B cell (primary cell): ENCODE measurements at regions not wholly inside any gene's neighbourhood (a gene's known extent, or its start where the extent isn't known, plus 50 kb on each side); places are given as distances from the start of the nearest gene placed in this dataset.

ENCODE experiments used
- ATAC-seq: fragments of 200-7000 bp; cut with Tn5 transposase; one replicate; pipeline ENCODE4 v1.10.0; 2021; ENCODE audit warnings: low read depth, mild to moderate bottlenecking, moderate number of reproducible peaks, moderate library complexity
- CTCF ChIA-PET: fragments of 350-600 bp; sonication (Branson Sonifier 250); formaldehyde crosslinking; loops from one replicate; lab custom pipeline; 2021; ENCODE audit warnings: antibody characterized with exemption, inconsistent platforms; lab: Charles Lee
- POLR2A ChIA-PET: fragments of 350-600 bp; sonication (Branson Sonifier 250); formaldehyde crosslinking; loops from one replicate; lab custom pipeline; 2021; ENCODE audit warnings: antibody characterized with exemption; lab: Charles Lee
- DNase-seq: peaks from one replicate; pipeline ENCODE4 v3.0.0; 2013
- H2AFZ ChIP-seq: 2 replicates; pipeline ENCODE4 v1.6.1; 2012; ENCODE audit warnings: mild to moderate bottlenecking, low read depth, low read length; ENCODE audit not compliant: insufficient read depth, poor library complexity, severe bottlenecking
- H3K27ac ChIP-seq, 2 donors: 1 replicate in 1 of 2; 2 replicates in 1 of 2; pipeline ENCODE4 v1.5.1; 2012 to 2013; ENCODE audit warnings: low read length in 2 of 2, mild to moderate bottlenecking in 2 of 2, moderate library complexity in 1 of 2
- H3K27me3 ChIP-seq, 4 experiments: fragments of 200-600 bp in 1 of 4; sonication (generic) in 1 of 4; replicated peaks in 1 of 4; 1 replicate in 2 of 4; 2 replicates in 2 of 4; pipeline versions ENCODE4 v1.6.1 to v1.7.0; 2013 to 2016; ENCODE audit warnings: low read length in 3 of 4, mild to moderate bottlenecking in 2 of 4, mixed read lengths in 1 of 4, moderate library complexity in 1 of 4; ENCODE audit not compliant: insufficient read depth in 4 of 4, control insufficient read depth in 3 of 4; ENCODE audit errors: control extremely low read depth in 1 of 4
- H3K36me3 ChIP-seq, 2 experiments: replicated peaks in 1 of 2; 1 replicate in 1 of 2; 2 replicates in 1 of 2; pipeline versions ENCODE4 v1.6.1 to v1.7.1; 2013; ENCODE audit warnings: low read length in 1 of 2; ENCODE audit not compliant: insufficient read depth in 2 of 2, control insufficient read depth in 1 of 2; ENCODE audit errors: control extremely low read depth in 1 of 2, extremely low read depth in 1 of 2
- H3K4me1 ChIP-seq, 2 donors: fragments of 200-600 bp in 1 of 2; sonication (generic) in 1 of 2; 1 replicate in 1 of 2; 2 replicates in 1 of 2; pipeline versions ENCODE4 v1.5.1 to v1.6.1; 2013 to 2017; ENCODE audit warnings: low read length in 2 of 2; ENCODE audit not compliant: control insufficient read depth in 2 of 2, insufficient read depth in 2 of 2
- H3K4me2 ChIP-seq: replicated peaks from 2 replicates; pipeline ENCODE3; 2012; ENCODE audit warnings: mild to moderate bottlenecking, low read depth, low read length; ENCODE audit not compliant: poor library complexity, severe bottlenecking
- H3K4me3 ChIP-seq, 5 experiments: fragments of 200-600 bp in 1 of 5; sonication (generic) in 1 of 5; 1 replicate in 3 of 5; 2 replicates in 2 of 5; pipeline versions ENCODE4 v1.5.1 to v1.7.0; 2011 to 2016; ENCODE audit warnings: low read length in 4 of 5, mild to moderate bottlenecking in 4 of 5, low read depth in 2 of 5, control low read depth in 1 of 5, moderate library complexity in 1 of 5; ENCODE audit not compliant: insufficient read depth in 1 of 5; ENCODE audit errors: control extremely low read depth in 1 of 5, extremely low read depth in 1 of 5
- H3K79me2 ChIP-seq: fragments of 200-600 bp; sonication (generic); one replicate; pipeline ENCODE4 v1.6.0; 2016; ENCODE audit warnings: low read length; ENCODE audit not compliant: control insufficient read depth, insufficient read depth
- H3K9ac ChIP-seq: fragments of 200-600 bp; sonication (generic); 2 replicates; pipeline ENCODE4 v1.6.1; 2017; ENCODE audit warnings: mild to moderate bottlenecking, low read length, moderate library complexity
- H3K9me3 ChIP-seq, 3 donors: one replicate each; pipeline versions ENCODE4 v1.6.1 to v1.7.1; 2013; ENCODE audit warnings: low read length in 2 of 3; ENCODE audit not compliant: control insufficient read depth in 2 of 3, insufficient read depth in 1 of 3; ENCODE audit errors: control extremely low read depth in 1 of 3
- H4K20me1 ChIP-seq: 2 replicates; pipeline ENCODE4 v1.6.0; 2012; ENCODE audit warnings: mild to moderate bottlenecking, low read length; ENCODE audit not compliant: insufficient read depth, control insufficient read depth, poor library complexity, severe bottlenecking
- H3K27ac Mint-ChIP-seq: one replicate; pipeline ENCODE4 v1.8.0; 2021; ENCODE audit warnings: mixed read lengths
- H3K27me3 Mint-ChIP-seq: one replicate; pipeline ENCODE4 v1.8.0; 2021; ENCODE audit warnings: mixed read lengths
- H3K4me1 Mint-ChIP-seq: one replicate; pipeline ENCODE4 v1.8.0; 2021; ENCODE audit warnings: mixed read lengths
- H3K4me3 Mint-ChIP-seq: one replicate; pipeline ENCODE4 v1.8.0; 2021; ENCODE audit warnings: mixed read lengths
- H3K9me3 Mint-ChIP-seq: one replicate; pipeline ENCODE4 v1.8.0; 2022; ENCODE audit warnings: mixed read lengths; ENCODE audit not compliant: insufficient read depth
- CTCF ChIP-seq: fragments of 200-600 bp; IDR thresholded peaks from one replicate; pipeline ENCODE4 v1.8.0; 2022; ENCODE audit warnings: antibody characterized with exemption, mild to moderate bottlenecking
- EZH2 ChIP-seq: IDR thresholded peaks from 2 replicates; pipeline ENCODE4 v1.6.1; 2012; ENCODE audit warnings: borderline replicate concordance, low read depth, mild to moderate bottlenecking, moderate library complexity, low read length; ENCODE audit not compliant: insufficient read depth, poor library complexity, severe bottlenecking
- WGBS: methylation state at CpG from one replicate; pipeline ENCODE4 v1.1.5; 2013; ENCODE audit warnings: missing lambda C conversion rate; ENCODE audit not compliant: insufficient coverage; 5-methylcytosine and 5-hydroxymethylcytosine counted together
- intact Hi-C: fragments of 100-400 bp; cut with micrococcal nuclease; formaldehyde crosslinking; loops from one replicate; pipeline ENCODE4 v1.10.0; 2022

- TF ChIP-seq EZH2 (no peak), CTCF (no peak)
- DNase-seq (no peak), ATAC-seq (no peak)
- no peak overlapping the region for H3K4me2 ChIP-seq
- no peaks in the 10 kb centered on the region for H3K79me2 ChIP-seq
- H3K4me1 ChIP-seq: no peaks in the 10 kb centered on the region
- no peak overlapping the region for H3K9ac ChIP-seq
- Mint-ChIP-seq H3K4me3 (no peak overlapping the region), H3K27me3 (peaks cover 4% of the 10 kb centered on the region), H3K27ac (no peak overlapping the region), H3K9me3 (peaks cover 4% of the 10 kb centered on the region), H3K4me1 (no peaks in the 10 kb centered on the region)
- intact Hi-C loops: no loop called here
- ChIA-PET CTCF (interaction anchor here (1.4 kb wide), 1 partner anchor 14 kb away, joined by 3 read pairs; no protein-coding TSS in a partner anchor), POLR2A (no interaction called here)
- H3K36me3 ChIP-seq: no peaks in the 10 kb centered on the region
- 92% methylated on average over 3 of the region's 3 CpGs for WGBS
- peaks cover 0 to 12% (median 0%) of the 10 kb centered on the region in 3 donors for H3K9me3 ChIP-seq
- no peak overlapping the region for H2AFZ ChIP-seq
- H3K4me3 ChIP-seq: no peak overlapping the region
- no peaks in the 10 kb centered on the region for H3K27me3 ChIP-seq
- no peak overlapping the region for H3K27ac ChIP-seq
- H4K20me1 ChIP-seq: no peaks in the 10 kb centered on the region
These were observed 245.5 kb upstream of the COPS8 start for GRCh38 chr2:236840215-236840614.

GRCh38 chr2:236840857-236841256, 244.8 kb upstream of the COPS8 start:
- H3K4me3 Mint-ChIP-seq: no peak overlapping the region
- no peak overlapping the region for H3K27ac Mint-ChIP-seq
- peaks cover 4% of the 10 kb centered on the region for H3K9me3 Mint-ChIP-seq
- no peaks in the 10 kb centered on the region for H3K27me3 ChIP-seq
- H3K9ac ChIP-seq: no peak overlapping the region
- H3K4me2 ChIP-seq: no peak overlapping the region
- ChIA-PET POLR2A (no interaction called here), CTCF (no interaction called here)
- DNase-seq: no peak
- no peak for ATAC-seq
- 100% methylated on average over 3 of the region's 7 CpGs for WGBS
- H3K79me2 ChIP-seq: no peaks in the 10 kb centered on the region
- H3K4me1 ChIP-seq: no peaks in the 10 kb centered on the region
- peaks cover 6% of the 10 kb centered on the region for H3K27me3 Mint-ChIP-seq
- H4K20me1 ChIP-seq: no peaks in the 10 kb centered on the region
- H3K9me3 ChIP-seq: peaks cover 0 to 12% (median 0%) of the 10 kb centered on the region in 3 donors
- H3K4me1 Mint-ChIP-seq: no peaks in the 10 kb centered on the region
- H3K36me3 ChIP-seq: no peaks in the 10 kb centered on the region
- no peak overlapping the region for H2AFZ ChIP-seq
- H3K4me3 ChIP-seq: no peak overlapping the region
- H3K27ac ChIP-seq: no peak overlapping the region
- intact Hi-C loops: no loop called here
- no peak for TF ChIP-seq EZH2
- TF ChIP-seq CTCF: no peak
